GM23248 (cell line): ENCODE measurements at regions not wholly inside any gene's neighbourhood (a gene's known extent, or its start where the extent isn't known, plus 50 kb on each side); places are given as distances from the start of the nearest gene placed in this dataset.
A peak's percentile ranks its signal among the peaks of the same experiment; 100 is the strongest.

ENCODE experiments used
- DNase-seq: peaks from one replicate; pipeline ENCODE4 v3.0.0-alpha.2; 2015
- H2AFZ ChIP-seq: fragments of 200-600 bp; sonication (generic); 2 replicates; pipeline ENCODE4 v1.6.1; 2016; ENCODE audit warnings: antibody characterized with exemption
- H3F3A ChIP-seq: fragments of 200-600 bp; sonication (generic); 2 replicates; pipeline ENCODE4 v1.6.1; 2016; ENCODE audit warnings: mild to moderate bottlenecking, antibody characterized with exemption, mixed run types; ENCODE audit not compliant: insufficient read depth
- H3K27ac ChIP-seq: fragments of 200-600 bp; sonication (generic); 2 replicates; pipeline ENCODE4 v1.5.1; 2016; ENCODE audit warnings: mild to moderate bottlenecking
- H3K27me3 ChIP-seq: fragments of 200-600 bp; sonication (generic); replicated peaks from 2 replicates; pipeline ENCODE4 v1.6.1; 2016; ENCODE audit warnings: mild to moderate bottlenecking; ENCODE audit not compliant: insufficient read depth
- H3K36me3 ChIP-seq: fragments of 200-600 bp; sonication (generic); 2 replicates; pipeline ENCODE4 v1.6.1; 2016; ENCODE audit warnings: low read depth, mild to moderate bottlenecking
- H3K4me1 ChIP-seq: fragments of 200-600 bp; sonication (generic); 2 replicates; pipeline ENCODE4 v1.6.1; 2016; ENCODE audit warnings: mild to moderate bottlenecking; ENCODE audit not compliant: insufficient read depth
- H3K4me2 ChIP-seq: fragments of 200-600 bp; sonication (generic); one replicate; pipeline ENCODE4 v1.6.1; 2016; ENCODE audit warnings: mild to moderate bottlenecking; ENCODE audit not compliant: unreplicated experiment
- H3K4me3 ChIP-seq: fragments of 200-600 bp; sonication (generic); 2 replicates; pipeline ENCODE4 v1.5.1; 2016; ENCODE audit warnings: mild to moderate bottlenecking
- H3K79me2 ChIP-seq: fragments of 200-600 bp; sonication (generic); 2 replicates; pipeline ENCODE4 v1.6.1; 2016; ENCODE audit warnings: mild to moderate bottlenecking; ENCODE audit not compliant: insufficient read depth
- H3K9ac ChIP-seq: fragments of 200-600 bp; sonication (generic); 2 replicates; pipeline ENCODE4 v1.6.1; 2016; ENCODE audit warnings: mild to moderate bottlenecking
- H3K9me2 ChIP-seq: fragments of 200-600 bp; sonication (generic); 2 replicates; pipeline ENCODE4 v1.6.1; 2016; ENCODE audit warnings: mixed run types, mild to moderate bottlenecking, moderate library complexity; ENCODE audit not compliant: insufficient read depth
- H3K9me3 ChIP-seq: fragments of 200-600 bp; sonication (generic); one replicate; pipeline ENCODE4 v1.6.1; 2017; ENCODE audit warnings: low read depth
- H4K20me1 ChIP-seq: fragments of 200-600 bp; sonication (generic); 2 replicates; pipeline ENCODE4 v1.6.0; 2016; ENCODE audit not compliant: insufficient read depth
- EZH2 ChIP-seq: fragments of 200-600 bp; sonication (generic); IDR thresholded peaks from 2 replicates; pipeline ENCODE4 v1.6.1; 2018; ENCODE audit warnings: antibody characterized with exemption, mild to moderate bottlenecking; ENCODE audit not compliant: insufficient read depth, poor library complexity, severe bottlenecking
- EZH2phosphoT487 ChIP-seq: fragments of 200-600 bp; sonication (generic); IDR thresholded peaks from 2 replicates; pipeline ENCODE4 v1.6.1; 2018; ENCODE audit warnings: antibody characterized with exemption, moderate library complexity, mild to moderate bottlenecking, low read depth; ENCODE audit not compliant: insufficient read depth
- WGBS, 2 experiments: methylation state at CpG; one replicate each; pipeline ENCODE4 v1.1.6; 2015 to 2017; ENCODE audit warnings: low lambda C conversion rate in 2 of 2, low coverage in 1 of 2; ENCODE audit errors: missing lambda C conversion rate in 2 of 2; 5-methylcytosine and 5-hydroxymethylcytosine counted together
- in situ Hi-C: fragments of 300-500 bp; cut with MboI; formaldehyde crosslinking; loops from 2 replicates; pipeline ENCODE4 v1.15.0; 2020

GRCh38 chrX:45322820-45323219 is 122.1 kb upstream of the DIPK2B start:
- H3K79me2 ChIP-seq: no peaks in the 10 kb centered on the region
- no peak overlapping the region for H3K4me2 ChIP-seq
- H3K36me3 ChIP-seq: no peaks in the 10 kb centered on the region
- in situ Hi-C loops: loop anchor here (25.0 kb wide), 1 partner anchor 414 kb away; no protein-coding TSS in a partner anchor
- H2AFZ ChIP-seq: no peak overlapping the region
- no peak overlapping the region for H3K4me3 ChIP-seq
- peak overlapping the region; percentile 70 for H3K27ac ChIP-seq
- H3F3A ChIP-seq: peaks cover 4% of the 10 kb centered on the region; the same call in 1 of the 2 replicates
- no peaks in the 10 kb centered on the region for H4K20me1 ChIP-seq
- no peak for TF ChIP-seq EZH2
- no peak for TF ChIP-seq EZH2phosphoT487
- DNase-seq: peak; percentile 47
- no peaks in the 10 kb centered on the region for H3K9me3 ChIP-seq
- peaks cover 22% of the 10 kb centered on the region for H3K4me1 ChIP-seq
- H3K9ac ChIP-seq: peak overlapping the region; percentile 16; the same call in 1 of the 2 replicates
- H3K27me3 ChIP-seq: no peaks in the 10 kb centered on the region
- H3K9me2 ChIP-seq: no peaks in the 10 kb centered on the region

GRCh38 chrX:45322382-45322781 is 121.7 kb upstream of the DIPK2B start:
- Histone ChIP-seq H3K27me3 (no peaks in the 10 kb centered on the region), H4K20me1 (no peaks in the 10 kb centered on the region), H3K4me2 (no peak overlapping the region), H3K9me2 (no peaks in the 10 kb centered on the region), H3F3A (peaks cover 4% of the 10 kb centered on the region; the same call in 1 of the 2 replicates), H3K79me2 (no peaks in the 10 kb centered on the region), H3K36me3 (no peaks in the 10 kb centered on the region), H2AFZ (peak overlapping the region; percentile 53; the same call in 1 of the 2 replicates), H3K9ac (peak overlapping the region; percentile 16; the same call in 1 of the 2 replicates), H3K4me3 (no peak overlapping the region), H3K27ac (peak overlapping the region; percentile 70), H3K9me3 (no peaks in the 10 kb centered on the region), H3K4me1 (peaks cover 22% of the 10 kb centered on the region)
- in situ Hi-C loops: loop anchor here (25.0 kb wide), 1 partner anchor 415 kb away; no protein-coding TSS in a partner anchor
- DNase-seq: peak; percentile 81
- 0% methylated on average over 2 of the region's 2 CpGs for whole genome bisulfite sequencing, 2 experiments
- TF ChIP-seq EZH2phosphoT487: no peak
- no peak for TF ChIP-seq EZH2

- peaks cover 22% of the 10 kb centered on the region for H3K4me1 ChIP-seq
- H3K27ac ChIP-seq: no peak overlapping the region
- no peaks in the 10 kb centered on the region for H3K27me3 ChIP-seq
- WGBS, 2 experiments: 15 to 33% methylated on average over 1 of the region's 1 CpG
- DNase-seq: no peak
- no peak for TF ChIP-seq EZH2
- no peak for TF ChIP-seq EZH2phosphoT487
- in situ Hi-C loops: loop anchor here (25.0 kb wide), 1 partner anchor 417 kb away; no protein-coding TSS in a partner anchor
- no peaks in the 10 kb centered on the region for H3K9me2 ChIP-seq
- peaks cover 4% of the 10 kb centered on the region; the same call in 1 of the 2 replicates for H3F3A ChIP-seq
- no peaks in the 10 kb centered on the region for H3K79me2 ChIP-seq
- no peak overlapping the region for H3K9ac ChIP-seq
- no peaks in the 10 kb centered on the region for H3K9me3 ChIP-seq
- H3K4me2 ChIP-seq: no peak overlapping the region
- no peak overlapping the region for H2AFZ ChIP-seq
- H3K36me3 ChIP-seq: no peaks in the 10 kb centered on the region
- no peak overlapping the region for H3K4me3 ChIP-seq
- no peaks in the 10 kb centered on the region for H4K20me1 ChIP-seq
Observed at GRCh38 chrX:45320191-45320590, 119.5 kb upstream of the DIPK2B start.

- TF ChIP-seq EZH2 (no peak), EZH2phosphoT487 (no peak)
- Histone ChIP-seq H3K79me2 (no peaks in the 10 kb centered on the region), H3K4me1 (no peaks in the 10 kb centered on the region), H3K27ac (no peak overlapping the region), H2AFZ (no peak overlapping the region), H3K27me3 (no peaks in the 10 kb centered on the region), H3K4me3 (no peak overlapping the region), H3K36me3 (no peaks in the 10 kb centered on the region), H4K20me1 (no peaks in the 10 kb centered on the region), H3K9me3 (no peaks in the 10 kb centered on the region), H3K4me2 (no peak overlapping the region), H3F3A (no peaks in the 10 kb centered on the region), H3K9me2 (no peaks in the 10 kb centered on the region), H3K9ac (no peak overlapping the region)
- 83 to 90% methylated on average over 1 of the region's 1 CpG for WGBS, 2 experiments
- no peak for DNase-seq
- in situ Hi-C loops: loop anchor here (25.0 kb wide), 1 partner anchor 428 kb away; no protein-coding TSS in a partner anchor
Observed at GRCh38 chrX:45309801-45310200, 109.1 kb upstream of the DIPK2B start.
